CD8-positive, alpha-beta memory T cell (primary cell): ENCODE measurements at regions not wholly inside any gene's neighbourhood (a gene's known extent, or its start where the extent isn't known, plus 50 kb on each side); places are given as distances from the start of the nearest gene placed in this dataset.
"Not testable (repeated sequence)": the region's sequence is repeated elsewhere in the genome, so short reads cannot be mapped to it uniquely, and the experiment has no call there.

Source experiments
- CTCF ChIA-PET: fragments of 350-600 bp; sonication (Branson Sonifier 250); formaldehyde crosslinking; loops from one replicate; lab custom pipeline; 2021; ENCODE audit warnings: antibody characterized with exemption; lab: Charles Lee
- POLR2A ChIA-PET: fragments of 350-600 bp; sonication (Branson Sonifier 250); formaldehyde crosslinking; loops from one replicate; lab custom pipeline; 2021; ENCODE audit warnings: antibody characterized with exemption; lab: Charles Lee
- DNase-seq, 5 donors: peaks; one replicate each; pipeline versions ENCODE4 v3.0.0 to v3.0.0-alpha.2; 2020 to 2022; ENCODE audit warnings: mixed read lengths in 1 of 5
- H3K27ac ChIP-seq: one replicate; pipeline ENCODE4 v1.7.0; 2013; ENCODE audit warnings: low read depth, mild to moderate bottlenecking, low read length, moderate library complexity
- H3K27me3 ChIP-seq: 2 replicates; pipeline ENCODE4 v1.7.0; 2013; ENCODE audit warnings: low read length, mild to moderate bottlenecking; ENCODE audit not compliant: insufficient read depth, poor library complexity, severe bottlenecking
- H3K36me3 ChIP-seq: 2 replicates; pipeline ENCODE4 v1.7.0; 2013; ENCODE audit warnings: mild to moderate bottlenecking, low read length, moderate library complexity; ENCODE audit not compliant: insufficient read depth
- H3K4me1 ChIP-seq: 2 replicates; pipeline ENCODE4 v1.7.0; 2013; ENCODE audit warnings: mild to moderate bottlenecking, low read length, moderate library complexity; ENCODE audit not compliant: insufficient read depth
- H3K4me3 ChIP-seq: 2 replicates; pipeline ENCODE4 v1.7.0; 2013; ENCODE audit warnings: mild to moderate bottlenecking, low read length
- H3K9me3 ChIP-seq: 2 replicates; pipeline ENCODE4 v1.7.0; 2013; ENCODE audit warnings: mild to moderate bottlenecking, low read length
- H3K27ac Mint-ChIP-seq, 8 donors: one replicate each; pipeline ENCODE4 v1.8.0; 2020 to 2021; ENCODE audit warnings: mixed read lengths in 8 of 8, mild to moderate bottlenecking in 6 of 8, inconsistent platforms in 3 of 8, moderate library complexity in 3 of 8
- H3K27me3 Mint-ChIP-seq, 2 donors: one replicate each; pipeline ENCODE4 v1.8.0; 2020 to 2021; ENCODE audit warnings: mixed read lengths in 2 of 2, mild to moderate bottlenecking in 1 of 2, moderate library complexity in 1 of 2
- H3K36me3 Mint-ChIP-seq, 3 donors: one replicate each; pipeline ENCODE4 v1.8.0; 2020 to 2021; ENCODE audit warnings: mixed read lengths in 3 of 3, inconsistent platforms in 1 of 3, mild to moderate bottlenecking in 1 of 3
- H3K4me1 Mint-ChIP-seq, 3 donors: one replicate each; pipeline ENCODE4 v1.8.0; 2020 to 2021; ENCODE audit warnings: mixed read lengths in 3 of 3, inconsistent platforms in 1 of 3, mild to moderate bottlenecking in 1 of 3
- H3K4me3 Mint-ChIP-seq, 7 donors: one replicate each; pipeline ENCODE4 v1.8.0; 2020 to 2021; ENCODE audit warnings: mixed read lengths in 7 of 7, mild to moderate bottlenecking in 6 of 7, moderate library complexity in 4 of 7, inconsistent platforms in 2 of 7
- H3K9me3 Mint-ChIP-seq, 5 donors: one replicate each; pipeline ENCODE4 v1.8.0; 2020 to 2022; ENCODE audit warnings: mixed read lengths in 5 of 5, mild to moderate bottlenecking in 3 of 5, moderate library complexity in 2 of 5, inconsistent platforms in 1 of 5

GRCh38 chr11:86164106-86164505 is 80.4 kb upstream of the EED start:
- Histone ChIP-seq H3K4me1 (no peaks in the 10 kb centered on the region), H3K27ac (no peak overlapping the region), H3K9me3 (no peaks in the 10 kb centered on the region), H3K36me3 (no peaks in the 10 kb centered on the region), H3K27me3 (no peaks in the 10 kb centered on the region), H3K4me3 (no peak overlapping the region)
- Mint-ChIP-seq H3K4me1 (peaks cover 0 to 6% (median 3%) of the 10 kb centered on the region in 3 donors), H3K36me3 (peaks cover 0 to 4% (median 1%) of the 10 kb centered on the region in 3 donors), H3K9me3 (no peaks in the 10 kb centered on the region), H3K4me3 (no peak overlapping the region), H3K27me3 (no peaks in the 10 kb centered on the region), H3K27ac (no peak overlapping the region)
- DNase-seq = no peak
- CTCF ChIA-PET = interaction anchor here (0.8 to 1.6 kb wide), 2 partner anchors 30 to 122 kb away, joined by 4 to 6 read pairs; no protein-coding TSS in a partner anchor
- POLR2A ChIA-PET = no interaction called here

DNA sequence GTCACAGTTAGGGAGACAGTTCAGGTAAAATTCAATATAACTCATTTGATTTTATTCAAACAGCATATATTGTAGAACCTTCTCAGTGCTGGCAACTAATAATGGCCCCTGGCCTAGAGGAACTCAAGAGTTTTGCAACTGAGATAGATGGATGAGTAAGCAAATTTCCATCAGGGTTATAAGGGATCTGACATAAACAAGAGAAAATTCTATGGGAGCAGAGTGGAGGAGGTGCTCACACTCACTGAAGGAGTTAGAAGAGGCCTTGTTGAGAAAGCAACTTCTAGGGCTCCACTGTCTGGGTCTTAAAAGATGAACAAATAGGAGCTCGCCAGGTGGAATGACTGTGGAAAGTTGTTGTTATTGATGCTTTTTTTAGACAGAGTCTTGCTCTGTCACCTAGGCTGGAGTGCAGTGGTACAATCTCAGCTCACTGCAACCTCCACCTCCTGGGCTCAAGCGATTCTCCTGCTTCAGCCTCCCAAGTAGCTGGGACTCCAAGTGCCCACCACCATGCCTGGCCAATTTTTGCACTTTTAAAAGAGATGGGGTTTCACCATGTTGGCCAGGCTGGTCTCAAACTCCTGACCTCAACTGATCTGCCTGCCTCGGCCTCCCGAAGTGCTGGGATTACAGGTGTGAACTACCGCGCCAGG is 81.2 kb upstream of the EED start:
- POLR2A ChIA-PET, H3K27ac Mint-ChIP-seq, H3K4me1 ChIP-seq, H3K27me3 ChIP-seq, H3K27me3 Mint-ChIP-seq, H3K9me3 Mint-ChIP-seq, H3K4me3 ChIP-seq, H3K36me3 Mint-ChIP-seq, DNase-seq, H3K36me3 ChIP-seq, H3K9me3 ChIP-seq, H3K4me3 Mint-ChIP-seq: not testable (repeated sequence)
- H3K4me1 Mint-ChIP-seq = peaks cover 0 to 13% (median 6%) of the 10 kb centered on the region in 3 donors
- CTCF ChIA-PET = interaction anchor here (1.6 kb wide), 1 partner anchor 30 kb away, joined by 6 read pairs; no protein-coding TSS in a partner anchor
- peak overlapping the region; percentile 59 for H3K27ac ChIP-seq

DNA sequence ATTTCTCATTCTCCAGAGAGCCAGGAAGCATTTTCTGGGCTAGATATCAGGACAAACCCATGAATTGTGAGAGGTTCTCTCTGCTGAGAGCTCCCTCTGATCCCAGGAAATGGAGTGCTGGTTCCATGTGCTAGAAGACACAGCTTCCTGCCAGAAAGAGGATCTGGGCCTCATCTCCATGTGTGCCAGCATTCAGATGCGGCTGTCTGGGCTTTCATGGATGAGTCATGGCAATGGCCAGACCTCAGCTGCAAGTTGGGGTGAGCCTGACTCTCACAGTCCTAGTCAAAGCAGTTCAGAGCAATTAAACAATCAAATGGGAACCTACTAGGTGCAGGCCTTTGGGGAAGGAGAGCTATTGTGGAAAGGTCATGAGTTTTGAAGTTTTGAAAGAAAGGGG is 82.3 kb upstream of the EED start:
- no peak overlapping the region for H3K27ac Mint-ChIP-seq
- no peaks in the 10 kb centered on the region for H3K27me3 ChIP-seq
- H3K27ac ChIP-seq = peak overlapping the region; percentile 59
- no peak for DNase-seq
- CTCF ChIA-PET = interaction anchor here (1.5 kb wide), 1 partner anchor 135 kb away, joined by 3 read pairs; no protein-coding TSS in a partner anchor
- H3K36me3 ChIP-seq = no peaks in the 10 kb centered on the region
- no peaks in the 10 kb centered on the region for H3K4me1 ChIP-seq
- H3K4me3 Mint-ChIP-seq = no peak overlapping the region
- H3K9me3 ChIP-seq = no peaks in the 10 kb centered on the region
- no peaks in the 10 kb centered on the region for H3K9me3 Mint-ChIP-seq
- peaks cover 0 to 14% (median 6%) of the 10 kb centered on the region in 3 donors for H3K4me1 Mint-ChIP-seq
- H3K36me3 Mint-ChIP-seq = peaks cover 0 to 4% (median 1%) of the 10 kb centered on the region in 3 donors
- H3K4me3 ChIP-seq = no peak overlapping the region
- no peaks in the 10 kb centered on the region for H3K27me3 Mint-ChIP-seq
- POLR2A ChIA-PET = no interaction called here

- H3K4me1 ChIP-seq = no peaks in the 10 kb centered on the region
- POLR2A ChIA-PET = no interaction called here
- H3K4me3 Mint-ChIP-seq = no peak overlapping the region
- no peak overlapping the region for H3K4me3 ChIP-seq
- no peaks in the 10 kb centered on the region for H3K27me3 Mint-ChIP-seq
- no peaks in the 10 kb centered on the region for H3K9me3 Mint-ChIP-seq
- no peak for DNase-seq
- CTCF ChIA-PET = interaction anchor here (1.5 kb wide), 1 partner anchor 135 kb away, joined by 3 read pairs; no protein-coding TSS in a partner anchor
- no peaks in the 10 kb centered on the region for H3K36me3 ChIP-seq
- H3K27ac Mint-ChIP-seq = no peak overlapping the region
- H3K27me3 ChIP-seq = no peaks in the 10 kb centered on the region
- H3K27ac ChIP-seq = peak overlapping the region; percentile 59
- H3K4me1 Mint-ChIP-seq = peaks cover 0 to 14% (median 6%) of the 10 kb centered on the region in 3 donors
- H3K36me3 Mint-ChIP-seq = peaks cover 0 to 4% (median 1%) of the 10 kb centered on the region in 3 donors
- no peaks in the 10 kb centered on the region for H3K9me3 ChIP-seq
Measured at GRCh38 chr11:86161837-86162236, 82.7 kb upstream of the EED start.

DNA sequence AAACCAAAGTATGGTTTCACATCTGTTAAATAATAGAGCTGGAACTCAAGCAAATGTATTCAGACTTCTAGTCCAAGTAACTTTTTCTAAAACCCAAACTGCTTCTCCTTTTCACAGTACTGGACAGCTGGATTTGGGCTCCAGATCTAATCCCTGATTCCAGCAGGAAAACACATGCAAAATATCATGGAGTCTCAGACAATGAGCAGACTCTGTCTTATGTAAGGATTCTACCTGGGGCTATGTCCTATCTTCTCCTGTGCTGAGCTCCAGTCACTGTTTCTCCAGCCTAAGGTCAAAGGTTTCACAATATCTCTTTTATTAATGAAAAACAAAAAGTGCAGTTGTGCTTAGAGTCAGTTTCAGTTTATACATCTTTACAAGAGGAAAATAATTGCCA is 83.2 kb upstream of the EED start:
- no peaks in the 10 kb centered on the region for H3K4me1 ChIP-seq
- H3K27ac Mint-ChIP-seq = no peak overlapping the region

DNA sequence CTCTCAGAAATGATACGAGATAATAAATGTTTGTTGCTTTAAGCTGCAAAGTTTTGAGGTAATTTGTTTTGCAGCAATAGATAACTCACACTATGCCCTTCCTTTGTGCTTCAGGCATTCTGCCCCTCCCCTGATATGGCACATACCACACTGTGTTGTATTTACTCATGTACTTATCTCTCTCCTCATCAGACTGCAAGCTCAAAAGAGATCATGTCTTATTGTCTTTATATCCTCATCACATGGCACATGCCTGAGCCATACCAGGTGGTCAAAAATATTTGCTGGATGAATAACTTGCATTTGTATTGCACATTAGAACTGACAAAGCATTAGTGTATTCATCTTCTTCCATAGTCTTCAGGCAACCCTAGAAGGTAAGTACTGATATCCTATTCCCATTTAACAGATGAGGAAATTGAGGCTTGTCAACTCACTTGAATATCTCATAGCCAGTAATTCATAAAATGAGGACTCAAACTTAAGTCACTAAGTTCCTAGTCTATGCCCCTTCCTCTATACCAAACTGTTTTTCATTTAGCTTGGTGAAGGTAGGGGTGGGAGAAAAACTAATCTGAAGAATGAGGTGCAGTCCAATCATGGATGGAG is 83.9 kb upstream of the EED start:
- POLR2A ChIA-PET = no interaction called here

More for the DNA sequence above, 83.2 kb upstream of the EED start:
- no peak overlapping the region for H3K4me3 ChIP-seq
- no peaks in the 10 kb centered on the region for H3K36me3 ChIP-seq
- DNase-seq = no peak
- ChIA-PET CTCF (interaction anchor here (1.5 kb wide), 1 partner anchor 134 kb away, joined by 3 read pairs; no protein-coding TSS in a partner anchor), POLR2A (no interaction called here)
- H3K4me3 Mint-ChIP-seq = no peak overlapping the region
- peaks cover 0 to 4% (median 1%) of the 10 kb centered on the region in 3 donors for H3K36me3 Mint-ChIP-seq
- no peaks in the 10 kb centered on the region for H3K9me3 Mint-ChIP-seq
- no peaks in the 10 kb centered on the region for H3K27me3 Mint-ChIP-seq
- H3K9me3 ChIP-seq = no peaks in the 10 kb centered on the region
- no peaks in the 10 kb centered on the region for H3K27me3 ChIP-seq
- peak overlapping the region; percentile 59 for H3K27ac ChIP-seq
- peaks cover 0 to 14% (median 6%) of the 10 kb centered on the region in 3 donors for H3K4me1 Mint-ChIP-seq

DNA sequence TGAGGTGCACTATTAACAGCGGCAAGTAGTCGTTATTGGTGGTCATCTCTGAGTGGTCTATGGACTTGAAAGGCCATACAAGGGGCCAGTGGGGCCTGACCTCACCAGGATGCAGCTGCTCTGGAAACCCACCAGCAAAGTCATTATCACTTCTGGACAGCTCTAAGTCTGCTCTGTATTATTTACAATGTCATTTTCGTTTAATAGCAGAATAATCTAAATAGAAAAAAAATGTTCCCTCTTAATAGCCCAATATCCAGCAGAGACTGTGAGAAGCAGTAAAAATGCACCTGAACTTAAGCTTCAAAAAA is 85.0 kb upstream of the EED start:
- no peak overlapping the region for H3K27ac Mint-ChIP-seq
- CTCF ChIA-PET = interaction anchor here (1.1 kb wide), 1 partner anchor 59 kb away, joined by 3 read pairs; no protein-coding TSS in a partner anchor
- no peak overlapping the region for H3K4me3 Mint-ChIP-seq
- DNase-seq = no peak
- H3K4me1 Mint-ChIP-seq = peaks cover 0 to 14% (median 6%) of the 10 kb centered on the region in 3 donors
- H3K4me3 ChIP-seq = no peak overlapping the region
- peaks cover 0 to 4% (median 1%) of the 10 kb centered on the region in 3 donors for H3K36me3 Mint-ChIP-seq
- H3K9me3 Mint-ChIP-seq = no peaks in the 10 kb centered on the region
- no peaks in the 10 kb centered on the region for H3K27me3 ChIP-seq
- H3K27me3 Mint-ChIP-seq = no peaks in the 10 kb centered on the region
- H3K4me1 ChIP-seq = no peaks in the 10 kb centered on the region
- H3K27ac ChIP-seq = peak overlapping the region; percentile 4
- H3K36me3 ChIP-seq = no peaks in the 10 kb centered on the region
- POLR2A ChIA-PET = no interaction called here
- H3K9me3 ChIP-seq = no peaks in the 10 kb centered on the region

More for the DNA sequence above, 83.9 kb upstream of the EED start:
- no peaks in the 10 kb centered on the region for H3K27me3 ChIP-seq
- no peaks in the 10 kb centered on the region for H3K4me1 ChIP-seq
- no peak overlapping the region for H3K27ac ChIP-seq
- no peak for DNase-seq
- Mint-ChIP-seq H3K36me3 (peaks cover 0 to 4% (median 1%) of the 10 kb centered on the region in 3 donors), H3K27ac (no peak overlapping the region), H3K9me3 (no peaks in the 10 kb centered on the region), H3K4me1 (peaks cover 0 to 14% (median 6%) of the 10 kb centered on the region in 3 donors), H3K4me3 (no peak overlapping the region), H3K27me3 (no peaks in the 10 kb centered on the region)
- H3K36me3 ChIP-seq = no peaks in the 10 kb centered on the region
- no peak overlapping the region for H3K4me3 ChIP-seq
- H3K9me3 ChIP-seq = no peaks in the 10 kb centered on the region
- CTCF ChIA-PET = interaction anchor here (1.1 kb wide), 1 partner anchor 58 kb away, joined by 3 read pairs; no protein-coding TSS in a partner anchor
